GM13977 (cell line): ENCODE measurements at regions not wholly inside any gene's neighbourhood (a gene's known extent, or its start where the extent isn't known, plus 50 kb on each side); places are given as distances from the start of the nearest gene placed in this dataset.
"Not testable (repeated sequence)": the region's sequence is repeated elsewhere in the genome, so short reads cannot be mapped to it uniquely, and the experiment has no call there.

Source experiments
- DNase-seq: peaks from one replicate; pipeline ENCODE4 v3.0.0; 2012; ENCODE audit warnings: low spot score
- in situ Hi-C: fragments of 300-500 bp; cut with MboI; formaldehyde crosslinking; loops from one replicate; pipeline ENCODE4 v1.12.0; 2022; ENCODE audit warnings: low sequenced_read_pairs, low pct_unique_long_range_greater_than_20kb, mixed read lengths, inconsistent platforms; ENCODE audit not compliant: unreplicated experiment
- TF ChIP-seq, protein P1 (sequence below): IDR thresholded peaks from 2 replicates; pipeline ENCODE4 v1.5.1; 2012; ENCODE audit warnings: mild to moderate bottlenecking, control low read depth; ENCODE audit not compliant: insufficient read depth; ENCODE audit errors: extremely low read depth, missing control alignments

DNA sequence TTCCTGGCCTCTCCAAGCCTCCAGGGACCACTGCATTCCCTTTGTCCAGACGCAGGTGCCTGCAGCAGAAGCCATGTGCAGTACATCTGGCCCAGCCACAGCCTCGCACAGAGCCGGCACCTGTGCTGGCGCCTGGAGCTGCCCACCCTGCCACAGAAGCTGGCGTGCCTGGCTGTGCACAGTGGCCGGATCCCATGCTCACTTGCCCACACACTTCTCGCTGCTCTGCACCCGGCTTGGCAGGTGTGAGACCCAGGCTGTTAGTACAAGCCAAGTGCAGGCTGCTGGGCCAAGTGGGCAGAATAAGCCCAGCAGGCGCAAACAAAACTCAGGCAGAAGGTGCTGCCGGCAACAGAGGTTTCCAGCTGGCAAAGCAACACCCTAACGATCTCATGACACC, 124.5 kb upstream of the CCDC150 start:
- TF ChIP-seq, protein P1, sequence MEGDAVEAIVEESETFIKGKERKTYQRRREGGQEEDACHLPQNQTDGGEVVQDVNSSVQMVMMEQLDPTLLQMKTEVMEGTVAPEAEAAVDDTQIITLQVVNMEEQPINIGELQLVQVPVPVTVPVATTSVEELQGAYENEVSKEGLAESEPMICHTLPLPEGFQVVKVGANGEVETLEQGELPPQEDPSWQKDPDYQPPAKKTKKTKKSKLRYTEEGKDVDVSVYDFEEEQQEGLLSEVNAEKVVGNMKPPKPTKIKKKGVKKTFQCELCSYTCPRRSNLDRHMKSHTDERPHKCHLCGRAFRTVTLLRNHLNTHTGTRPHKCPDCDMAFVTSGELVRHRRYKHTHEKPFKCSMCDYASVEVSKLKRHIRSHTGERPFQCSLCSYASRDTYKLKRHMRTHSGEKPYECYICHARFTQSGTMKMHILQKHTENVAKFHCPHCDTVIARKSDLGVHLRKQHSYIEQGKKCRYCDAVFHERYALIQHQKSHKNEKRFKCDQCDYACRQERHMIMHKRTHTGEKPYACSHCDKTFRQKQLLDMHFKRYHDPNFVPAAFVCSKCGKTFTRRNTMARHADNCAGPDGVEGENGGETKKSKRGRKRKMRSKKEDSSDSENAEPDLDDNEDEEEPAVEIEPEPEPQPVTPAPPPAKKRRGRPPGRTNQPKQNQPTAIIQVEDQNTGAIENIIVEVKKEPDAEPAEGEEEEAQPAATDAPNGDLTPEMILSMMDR: no peak
- DNase-seq: no peak
- in situ Hi-C loops: no loop called here

DNA sequence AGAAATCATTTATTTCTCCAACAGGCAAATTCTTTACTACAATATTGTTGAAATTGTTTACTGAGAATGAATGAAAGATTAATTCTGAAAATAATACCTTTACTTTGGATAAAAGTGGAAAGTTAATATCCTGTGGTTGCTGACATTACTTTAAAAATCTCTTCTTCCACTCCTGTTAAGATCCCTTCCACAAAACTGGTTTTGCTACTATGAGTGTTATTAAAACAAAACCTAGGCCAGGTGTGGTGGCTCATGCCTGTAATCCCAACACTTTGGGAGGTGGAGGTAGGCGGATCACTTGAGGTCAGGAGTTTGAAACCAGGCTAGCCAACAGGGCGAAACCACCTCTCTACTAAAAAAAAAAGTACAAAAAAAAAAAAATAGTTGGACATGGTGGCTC, 123.9 kb upstream of the CCDC150 start:
- no peak for DNase-seq
- TF ChIP-seq, protein P1: no peak
- in situ Hi-C loops: no loop called here

DNA sequence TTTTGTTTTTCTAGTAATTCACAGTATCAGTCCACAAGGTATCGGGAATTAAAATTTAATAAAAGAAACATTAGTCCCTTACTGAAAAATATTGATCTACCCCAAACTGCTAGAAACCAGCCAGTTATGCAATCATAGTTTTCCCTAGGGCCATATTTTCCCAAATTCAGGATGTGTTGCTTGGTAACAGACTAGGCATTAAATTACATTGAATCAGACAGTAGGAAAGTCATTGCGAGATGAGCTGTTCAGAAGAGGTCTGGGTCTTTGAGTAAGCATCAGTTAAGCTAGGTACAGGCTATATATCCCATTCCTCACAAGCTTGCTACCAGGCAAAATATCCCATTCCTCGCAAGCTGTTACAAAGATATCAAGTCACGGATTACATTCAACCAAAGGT, 123.0 kb upstream of the CCDC150 start:
- DNase-seq: no peak
- in situ Hi-C loops: no loop called here
- TF ChIP-seq, protein P1: no peak

DNA sequence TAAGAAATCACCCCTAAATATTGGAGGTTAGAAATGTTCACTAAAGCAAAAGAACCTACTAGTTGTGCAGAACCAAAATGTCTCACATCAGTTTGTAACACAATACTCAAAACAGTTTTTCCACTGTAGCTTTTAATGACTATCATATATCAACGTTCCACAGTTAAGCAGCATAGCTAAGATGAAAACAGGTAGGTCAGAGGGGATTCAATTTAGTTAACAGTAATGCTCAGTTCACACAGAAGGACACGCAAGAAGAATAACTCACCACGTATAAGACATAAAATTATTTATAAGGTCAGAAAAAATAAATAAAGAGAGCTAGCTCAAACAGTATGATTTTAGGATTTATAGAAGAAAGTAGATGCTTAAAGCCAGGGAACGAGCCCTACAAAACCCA, 118.9 kb upstream of the CCDC150 start:
- TF ChIP-seq, protein P1: no peak
- in situ Hi-C loops: no loop called here

DNA sequence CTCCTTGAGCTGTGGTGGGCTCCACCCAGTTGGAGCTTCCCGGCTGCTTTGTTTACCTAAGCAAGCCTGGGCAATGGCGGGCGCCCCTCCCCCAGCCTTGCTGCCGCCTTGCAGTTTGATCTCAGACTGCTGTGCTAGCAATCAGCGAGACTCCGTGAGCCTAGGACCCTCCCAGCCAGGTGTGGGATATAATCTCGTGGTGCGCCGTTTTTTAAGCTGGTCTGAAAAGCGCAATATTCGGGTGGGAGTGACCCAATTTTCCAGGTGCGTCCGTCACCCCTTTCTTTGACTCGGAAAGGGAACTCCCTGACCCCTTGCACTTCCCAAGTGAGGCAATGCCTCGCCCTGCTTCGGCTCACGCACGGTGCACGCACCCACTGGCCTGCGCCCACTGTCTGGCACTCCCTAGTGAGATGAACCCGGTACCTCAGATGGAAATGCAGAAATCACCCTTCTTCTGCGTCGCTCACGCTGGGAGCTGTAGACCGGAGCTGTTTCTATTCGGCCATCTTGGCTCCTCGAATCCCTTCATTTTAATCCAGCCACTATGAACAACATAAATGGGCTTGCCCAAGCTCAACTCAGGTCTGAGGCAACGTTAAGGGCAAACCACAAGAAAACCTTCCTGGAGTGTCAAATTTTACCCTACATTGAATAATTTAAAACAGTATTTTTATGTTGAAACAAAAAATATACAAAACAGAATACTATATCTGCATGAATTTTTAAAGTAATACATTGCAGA, 112.4 kb upstream of the CCDC150 start:
- DNase-seq, in situ Hi-C loops: not testable (repeated sequence)

More for the DNA sequence above, 118.9 kb upstream of the CCDC150 start:
- DNase-seq: no peak

DNA sequence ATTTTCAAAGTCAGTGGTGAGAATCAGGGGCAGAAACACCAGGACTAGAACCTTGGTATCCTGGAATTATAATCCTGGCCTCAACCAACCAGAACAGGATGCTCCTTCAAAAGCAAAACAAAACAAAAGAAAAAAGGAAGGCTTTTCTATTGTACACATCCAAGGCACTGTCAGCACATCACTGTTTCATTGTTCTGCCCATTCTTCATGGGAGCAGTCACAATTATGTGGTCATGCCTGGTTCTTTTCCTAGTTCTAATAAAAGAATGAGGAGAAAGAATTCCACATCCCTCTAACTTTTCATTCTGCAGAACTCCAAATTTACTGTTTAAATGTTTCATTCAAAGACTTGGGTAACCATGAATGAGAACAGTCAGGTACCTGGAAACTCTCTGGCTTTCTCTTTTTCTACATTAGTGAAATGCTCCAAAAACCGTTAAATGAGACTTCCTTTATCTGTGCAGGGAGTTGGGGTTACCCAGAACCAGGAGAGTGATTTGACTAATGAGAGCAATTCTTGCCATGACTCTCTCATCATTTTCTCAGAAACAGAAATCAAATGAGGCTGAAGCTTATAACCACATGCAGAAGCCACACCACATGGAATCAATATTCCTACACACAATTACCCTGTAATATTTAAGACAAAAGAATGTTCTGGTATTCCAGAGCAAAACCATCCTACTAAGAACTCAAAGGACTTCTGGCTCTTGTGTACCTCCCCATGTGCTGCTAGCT, 110.9 kb upstream of the CCDC150 start:
- TF ChIP-seq, protein P1: no peak
- peak; percentile 31 for DNase-seq
- in situ Hi-C loops: no loop called here

DNA sequence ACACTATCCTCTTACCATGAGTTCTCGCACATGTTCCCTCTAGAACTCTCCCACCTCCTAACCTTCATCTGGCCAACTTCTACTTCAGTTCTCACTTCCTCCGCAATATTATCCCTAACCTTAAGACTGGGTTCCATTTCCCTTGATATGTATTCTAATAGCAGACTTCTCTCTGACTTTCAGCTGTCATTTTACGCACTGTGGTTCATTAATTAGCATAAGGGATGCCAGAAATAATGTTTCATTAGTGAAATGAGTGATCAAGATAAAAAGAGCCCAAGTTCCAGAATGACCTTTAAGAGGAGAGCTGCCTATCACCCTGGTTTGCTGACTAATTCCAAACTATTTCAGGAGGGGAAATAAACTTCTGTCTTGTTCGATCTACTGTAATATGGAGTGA, 108.6 kb upstream of the CCDC150 start:
- in situ Hi-C loops: no loop called here
- peak; percentile 27 for DNase-seq
- TF ChIP-seq, protein P1: no peak
